ENCODE measurements at regions not wholly inside any gene's neighbourhood (a gene's known extent, or its start where the extent isn't known, plus 50 kb on each side); places are given as distances from the start of the nearest gene placed in this dataset.

GRCh38 chr12:75834591-75834990 lies 197.0 kb downstream of the PHLDA1 start:
- no peaks in the 10 kb centered on the region for H3K36me3 ChIP-seq (replicated peaks in 1 of 2; ENCODE audit: control insufficient read depth in 1 of 2, insufficient read depth in 2 of 2, low read length in 2 of 2)
- no peak overlapping the region for H3K27ac ChIP-seq (ENCODE audit: extremely low read length, insufficient read depth, low read length)
- ATAC-seq (no peak), DNase-seq (ENCODE audit: low spot score) (no peak), FAIRE-seq (no peak)
- intact Hi-C loops (cut with micrococcal nuclease; ENCODE audit: unreplicated experiment) (no loop called here), in situ Hi-C loops (cut with HindIII; ENCODE audit: extremely low pct_ligation_motif_present, low pct_unique_long_range_greater_than_20kb) (no loop called here)
- no peaks in the 10 kb centered on the region for H3K27me3 ChIP-seq (ENCODE audit: control insufficient read depth in 1 of 2, insufficient read depth in 2 of 2, low read length in 2 of 2)
- no TSS peak for BruUV-seq (replicated peaks)
- H3K4me1 ChIP-seq (ENCODE audit: insufficient read depth, low read length) = peaks cover 19% of the 10 kb centered on the region
- H3K9me3 ChIP-seq (ENCODE audit: low read length) = peaks cover 7% of the 10 kb centered on the region; the same call in 1 of the 2 replicates
- POLR2A ChIA-PET = no interaction called here
- no peak overlapping the region for H2AFZ ChIP-seq (ENCODE audit: low read length)
- H4K20me1 ChIP-seq (ENCODE audit: insufficient read depth, low read length) = no peaks in the 10 kb centered on the region
- H3K4me3 ChIP-seq (replicated peaks in 1 of 3; ENCODE audit: insufficient read depth in 1 of 3, low read depth in 2 of 3, low read length in 3 of 3) = no peak overlapping the region
- CTCF ChIA-PET (ENCODE audit: low intra/inter-chr PET ratio, low total read pairs) = no interaction called here
- WGBS (ENCODE audit: low lambda C conversion rate) = 100% methylated on average over 2 of the region's 3 CpGs
- no peak overlapping the region for H3K9ac ChIP-seq (ENCODE audit: insufficient read depth, low read depth, low read length)
- no peaks in the 10 kb centered on the region for H3K79me2 ChIP-seq (ENCODE audit: insufficient read depth, low read length)
- TF ChIP-seq ZFX (CRISPR knock-in tag; IDR thresholded peaks at IDR 0.05; ENCODE audit: low read depth) (no peak), MIXL1 (CRISPR knock-in tag; IDR thresholded peaks at IDR 0.05) (no peak), SP1 (IDR thresholded peaks at IDR 0.05) (no peak), SP1 (CRISPR knock-in tag; IDR thresholded peaks at IDR 0.05) (no peak), ZGPAT (CRISPR knock-in tag; IDR thresholded peaks at IDR 0.05) (no peak), SRSF9 (IDR thresholded peaks at IDR 0.05; ENCODE audit: borderline replicate concordance, insufficient read depth, low read depth, low read length, poor library complexity, severe bottlenecking) (no peak), SALL1 (CRISPR knock-in tag; IDR thresholded peaks at IDR 0.05) (no peak), MED13 (CRISPR knock-in tag; IDR thresholded peaks at IDR 0.05) (no peak), MED1 (CRISPR knock-in tag; IDR thresholded peaks at IDR 0.05) (no peak)
- TF ChIP-seq, protein P1, sequence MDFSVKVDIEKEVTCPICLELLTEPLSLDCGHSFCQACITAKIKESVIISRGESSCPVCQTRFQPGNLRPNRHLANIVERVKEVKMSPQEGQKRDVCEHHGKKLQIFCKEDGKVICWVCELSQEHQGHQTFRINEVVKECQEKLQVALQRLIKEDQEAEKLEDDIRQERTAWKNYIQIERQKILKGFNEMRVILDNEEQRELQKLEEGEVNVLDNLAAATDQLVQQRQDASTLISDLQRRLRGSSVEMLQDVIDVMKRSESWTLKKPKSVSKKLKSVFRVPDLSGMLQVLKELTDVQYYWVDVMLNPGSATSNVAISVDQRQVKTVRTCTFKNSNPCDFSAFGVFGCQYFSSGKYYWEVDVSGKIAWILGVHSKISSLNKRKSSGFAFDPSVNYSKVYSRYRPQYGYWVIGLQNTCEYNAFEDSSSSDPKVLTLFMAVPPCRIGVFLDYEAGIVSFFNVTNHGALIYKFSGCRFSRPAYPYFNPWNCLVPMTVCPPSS (IDR thresholded peaks at IDR 0.05) = no peak
- H3K4me2 ChIP-seq (ENCODE audit: low read depth, low read length) = no peak overlapping the region
